ENCODE measurements at regions not wholly inside any gene's neighbourhood (a gene's known extent, or its start where the extent isn't known, plus 50 kb on each side); places are given as distances from the start of the nearest gene placed in this dataset.
"Not testable (repeated sequence)": the region's sequence is repeated elsewhere in the genome, so short reads cannot be mapped to it uniquely, and the experiment has no call there.

- WGBS (ENCODE audit: insufficient coverage) = no CpG with 5 or more reads among the region's 2 CpGs
- H3K27me3 Mint-ChIP-seq (ENCODE audit: low read depth in 3 of 3); H3K27ac ChIP-seq (ENCODE audit: low read depth in 1 of 2, low read length in 2 of 2); H3K9me3 Mint-ChIP-seq; H3K27me3 ChIP-seq (ENCODE audit: control insufficient read depth in 2 of 2, insufficient read depth in 2 of 2, low read length in 2 of 2); H3K4me3 ChIP-seq (replicated peaks in 1 of 3; ENCODE audit: low read depth in 2 of 3, low read length in 3 of 3); H3K4me1 Mint-ChIP-seq; H3K79me2 ChIP-seq (ENCODE audit: insufficient read depth, low read length); intact Hi-C loops (cut with micrococcal nuclease); DNase-seq; H3K36me3 Mint-ChIP-seq; H3K9ac ChIP-seq (ENCODE audit: insufficient read depth, low read length, poor library complexity, severe bottlenecking); H4K20me1 ChIP-seq (ENCODE audit: insufficient read depth, low read length); H3K9me3 ChIP-seq (replicated peaks in 1 of 2; ENCODE audit: control insufficient read depth in 1 of 2, insufficient read depth in 1 of 2, low read length in 2 of 2); H3K27ac Mint-ChIP-seq; H3K36me3 ChIP-seq (replicated peaks in 1 of 2; ENCODE audit: control insufficient read depth in 1 of 2, insufficient read depth in 2 of 2, low read length in 2 of 2); H3K4me1 ChIP-seq (ENCODE audit: control insufficient read depth in 1 of 2, insufficient read depth in 2 of 2, low read length in 2 of 2); H3K4me3 Mint-ChIP-seq; H3K4me2 ChIP-seq (replicated peaks; ENCODE audit: extremely low read depth, low read length, poor library complexity, severe bottlenecking); H2AFZ ChIP-seq (ENCODE audit: insufficient read depth, low read depth, low read length, poor library complexity, severe bottlenecking): not testable (repeated sequence)
Observed at GRCh38 chr15:44899775-44900174, 56.7 kb upstream of the TERB2 start.

DNA sequence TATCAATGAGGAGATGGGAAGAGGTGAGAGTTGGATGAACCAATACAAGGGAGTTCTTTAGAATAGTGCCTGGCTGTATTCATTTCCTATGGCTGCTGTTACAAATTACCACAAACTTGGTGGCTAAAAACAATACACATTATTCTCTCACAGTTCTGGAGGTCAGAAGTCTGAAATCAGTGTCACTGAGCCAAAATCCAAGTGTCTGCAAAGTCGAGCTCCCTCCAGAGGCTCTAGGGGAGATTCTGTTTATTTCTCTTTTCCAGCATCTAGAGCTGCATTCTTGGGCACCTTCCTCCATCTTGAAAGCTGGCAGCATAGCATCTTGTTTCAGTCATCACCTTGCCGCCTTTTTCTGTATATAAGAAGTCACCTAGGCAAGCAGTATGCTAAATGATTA lies 55.7 kb upstream of the TERB2 start:
- H3K9ac ChIP-seq (ENCODE audit: insufficient read depth, low read length, poor library complexity, severe bottlenecking); H3K9me3 ChIP-seq (replicated peaks in 1 of 2; ENCODE audit: control insufficient read depth in 1 of 2, insufficient read depth in 1 of 2, low read length in 2 of 2); H3K4me3 Mint-ChIP-seq; H3K36me3 Mint-ChIP-seq; DNase-seq; H3K9me3 Mint-ChIP-seq; H3K4me3 ChIP-seq (replicated peaks in 1 of 3; ENCODE audit: low read depth in 2 of 3, low read length in 3 of 3); H4K20me1 ChIP-seq (ENCODE audit: insufficient read depth, low read length); H3K4me2 ChIP-seq (replicated peaks; ENCODE audit: extremely low read depth, low read length, poor library complexity, severe bottlenecking); H3K27me3 Mint-ChIP-seq (ENCODE audit: low read depth in 3 of 3); H3K4me1 ChIP-seq (ENCODE audit: control insufficient read depth in 1 of 2, insufficient read depth in 2 of 2, low read length in 2 of 2); H3K27ac Mint-ChIP-seq; intact Hi-C loops (cut with micrococcal nuclease); H3K36me3 ChIP-seq (replicated peaks in 1 of 2; ENCODE audit: control insufficient read depth in 1 of 2, insufficient read depth in 2 of 2, low read length in 2 of 2); H3K4me1 Mint-ChIP-seq; H3K27ac ChIP-seq (ENCODE audit: low read depth in 1 of 2, low read length in 2 of 2); H3K79me2 ChIP-seq (ENCODE audit: insufficient read depth, low read length); H2AFZ ChIP-seq (ENCODE audit: insufficient read depth, low read depth, low read length, poor library complexity, severe bottlenecking); H3K27me3 ChIP-seq (ENCODE audit: control insufficient read depth in 2 of 2, insufficient read depth in 2 of 2, low read length in 2 of 2): not testable (repeated sequence)
- WGBS (ENCODE audit: insufficient coverage) = no CpG with 5 or more reads among the region's 2 CpGs

DNA sequence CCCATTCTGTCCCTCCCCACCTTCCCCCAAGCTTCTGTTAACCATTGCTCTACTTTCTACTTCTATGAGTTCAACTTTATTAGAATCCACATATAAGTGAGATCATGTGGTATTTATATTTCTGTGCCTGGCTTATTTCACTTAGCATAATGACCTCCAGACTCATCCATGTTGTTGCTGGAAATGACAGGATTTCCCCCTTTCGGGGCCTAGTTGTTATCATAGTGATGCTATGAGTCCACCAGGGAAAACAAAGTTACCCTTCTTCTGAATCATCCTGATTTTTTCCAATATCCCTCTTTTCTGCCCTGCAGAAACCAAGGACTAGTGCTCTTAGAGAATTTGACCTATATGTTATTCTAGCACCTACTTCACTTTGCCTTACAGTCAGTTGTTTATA lies 53.2 kb upstream of the TERB2 start:
- H3K9me3 Mint-ChIP-seq; DNase-seq; H3K36me3 Mint-ChIP-seq; H3K4me1 ChIP-seq (ENCODE audit: control insufficient read depth in 1 of 2, insufficient read depth in 2 of 2, low read length in 2 of 2); H3K27me3 ChIP-seq (ENCODE audit: control insufficient read depth in 2 of 2, insufficient read depth in 2 of 2, low read length in 2 of 2); H3K27me3 Mint-ChIP-seq (ENCODE audit: low read depth in 3 of 3); H4K20me1 ChIP-seq (ENCODE audit: insufficient read depth, low read length); H2AFZ ChIP-seq (ENCODE audit: insufficient read depth, low read depth, low read length, poor library complexity, severe bottlenecking); H3K4me3 Mint-ChIP-seq; H3K4me2 ChIP-seq (replicated peaks; ENCODE audit: extremely low read depth, low read length, poor library complexity, severe bottlenecking); H3K9me3 ChIP-seq (replicated peaks in 1 of 2; ENCODE audit: control insufficient read depth in 1 of 2, insufficient read depth in 1 of 2, low read length in 2 of 2); H3K4me3 ChIP-seq (replicated peaks in 1 of 3; ENCODE audit: low read depth in 2 of 3, low read length in 3 of 3); H3K9ac ChIP-seq (ENCODE audit: insufficient read depth, low read length, poor library complexity, severe bottlenecking); H3K79me2 ChIP-seq (ENCODE audit: insufficient read depth, low read length); H3K27ac ChIP-seq (ENCODE audit: low read depth in 1 of 2, low read length in 2 of 2); intact Hi-C loops (cut with micrococcal nuclease); H3K36me3 ChIP-seq (replicated peaks in 1 of 2; ENCODE audit: control insufficient read depth in 1 of 2, insufficient read depth in 2 of 2, low read length in 2 of 2); H3K27ac Mint-ChIP-seq; H3K4me1 Mint-ChIP-seq: not testable (repeated sequence)
- no CpG with 5 or more reads among the region's 1 CpG for WGBS (ENCODE audit: insufficient coverage)

DNA sequence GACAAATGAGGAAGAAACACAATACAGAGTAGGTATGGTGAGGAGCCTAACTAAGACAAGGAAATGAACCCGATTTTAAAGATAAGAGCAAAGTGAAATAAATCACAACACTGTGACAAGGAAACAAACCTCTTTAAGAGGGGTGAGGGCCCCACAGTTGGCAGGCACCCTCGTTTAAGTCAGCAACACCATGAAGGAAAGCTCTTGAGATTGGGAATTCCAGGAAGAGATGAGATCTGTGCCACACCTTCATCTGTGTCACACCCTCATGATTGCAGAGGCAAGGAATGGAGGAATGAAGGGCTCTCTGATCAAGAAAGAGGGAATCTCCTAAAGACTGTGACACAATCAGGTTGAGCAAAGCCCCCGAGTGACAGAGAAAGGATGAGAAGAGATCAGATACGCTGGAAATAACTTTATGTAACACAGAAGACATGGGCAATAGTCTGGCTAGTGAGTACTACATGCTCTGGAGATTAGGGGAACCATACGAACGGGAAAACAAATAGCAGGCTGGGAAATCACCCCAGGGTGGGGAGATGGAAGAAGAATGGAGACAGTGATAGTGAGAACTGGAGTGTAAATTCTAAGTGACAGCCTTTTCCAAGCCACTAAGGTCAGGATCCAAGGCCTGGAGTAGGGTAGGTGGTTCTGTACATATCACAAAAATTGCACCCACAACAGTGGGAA lies 51.7 kb upstream of the TERB2 start:
- H3K36me3 ChIP-seq (replicated peaks in 1 of 2; ENCODE audit: control insufficient read depth in 1 of 2, insufficient read depth in 2 of 2, low read length in 2 of 2); H3K4me2 ChIP-seq (replicated peaks; ENCODE audit: extremely low read depth, low read length, poor library complexity, severe bottlenecking); H3K9ac ChIP-seq (ENCODE audit: insufficient read depth, low read length, poor library complexity, severe bottlenecking); H3K4me3 Mint-ChIP-seq; H3K27me3 ChIP-seq (ENCODE audit: control insufficient read depth in 2 of 2, insufficient read depth in 2 of 2, low read length in 2 of 2); H3K9me3 Mint-ChIP-seq; DNase-seq; H4K20me1 ChIP-seq (ENCODE audit: insufficient read depth, low read length); H3K27ac Mint-ChIP-seq; H3K27ac ChIP-seq (ENCODE audit: low read depth in 1 of 2, low read length in 2 of 2); H3K79me2 ChIP-seq (ENCODE audit: insufficient read depth, low read length); H3K36me3 Mint-ChIP-seq; H3K4me1 Mint-ChIP-seq; intact Hi-C loops (cut with micrococcal nuclease); H3K4me3 ChIP-seq (replicated peaks in 1 of 3; ENCODE audit: low read depth in 2 of 3, low read length in 3 of 3); H3K4me1 ChIP-seq (ENCODE audit: control insufficient read depth in 1 of 2, insufficient read depth in 2 of 2, low read length in 2 of 2); H2AFZ ChIP-seq (ENCODE audit: insufficient read depth, low read depth, low read length, poor library complexity, severe bottlenecking); H3K9me3 ChIP-seq (replicated peaks in 1 of 2; ENCODE audit: control insufficient read depth in 1 of 2, insufficient read depth in 1 of 2, low read length in 2 of 2); H3K27me3 Mint-ChIP-seq (ENCODE audit: low read depth in 3 of 3): not testable (repeated sequence)
- 83% methylated on average over 2 of the region's 6 CpGs for WGBS (ENCODE audit: insufficient coverage)
